ENCODE measurements at regions not wholly inside any gene's neighbourhood (a gene's known extent, or its start where the extent isn't known, plus 50 kb on each side); places are given as distances from the start of the nearest gene placed in this dataset.
"Not testable (repeated sequence)": the region's sequence is repeated elsewhere in the genome, so short reads cannot be mapped to it uniquely, and the experiment has no call there.

DNA sequence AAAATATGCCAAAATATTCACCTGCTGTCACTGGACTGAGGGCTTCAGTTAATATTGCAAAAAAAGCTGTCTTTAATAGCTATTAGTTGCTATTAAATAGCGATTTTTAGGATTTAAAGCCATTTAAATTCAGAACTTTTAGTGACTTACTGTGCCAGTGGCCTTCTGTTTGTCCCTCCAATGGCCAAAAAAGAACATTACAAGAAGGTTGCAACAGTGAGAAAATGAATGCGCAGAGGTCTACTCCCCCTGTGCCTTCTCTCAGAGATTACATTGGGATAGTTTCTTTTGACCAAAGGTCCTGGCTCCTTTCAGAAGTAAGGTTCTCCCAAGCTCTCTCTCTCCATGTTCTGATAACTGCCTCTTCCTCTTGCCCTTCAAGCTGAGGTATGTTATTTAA is 930.3 kb upstream of the ARRDC3 start:
- in situ Hi-C loops (cut with HindIII; ENCODE audit: low sequenced_read_pairs) = no loop called here
- no peak for DNase-seq (ENCODE audit: low read depth, low spot score)
- peak; percentile 7 for TF ChIP-seq CTCF (IDR thresholded peaks at IDR 0.05; ENCODE audit: low read depth, low read length)
- H3K4me3 ChIP-seq (ENCODE audit: low read depth, low read length) = no peak overlapping the region

DNA sequence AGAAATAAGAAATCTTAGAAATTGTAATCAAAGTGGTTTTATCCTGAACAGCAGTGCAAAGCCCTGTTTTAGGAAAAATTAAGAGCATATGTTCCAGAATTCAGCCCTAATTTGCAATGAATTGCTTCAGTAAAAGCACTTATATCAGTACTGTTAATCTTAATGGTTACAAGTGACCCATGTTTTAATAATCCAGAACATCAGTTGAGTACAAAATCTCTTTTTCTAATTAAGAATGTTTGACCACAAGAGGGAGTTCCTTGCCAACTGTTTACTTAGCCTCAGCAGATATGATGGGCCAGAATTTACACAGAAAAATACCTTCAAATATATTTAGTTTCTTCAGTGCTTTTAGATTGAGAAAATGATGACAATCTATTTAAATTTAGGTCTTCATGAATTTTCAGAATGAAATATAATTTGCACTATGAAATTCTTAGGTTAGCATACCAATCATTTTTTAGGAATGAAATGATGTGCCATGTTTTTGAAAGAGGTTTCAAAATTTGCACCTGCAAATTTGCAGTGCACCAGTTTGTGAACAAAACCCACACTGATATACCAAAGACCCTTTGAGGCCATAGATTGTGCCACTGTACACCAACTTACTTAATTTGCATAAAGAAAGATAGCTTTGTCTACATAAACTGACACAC is 926.3 kb upstream of the ARRDC3 start:
- peak; percentile 62 for DNase-seq (ENCODE audit: low read depth, low spot score)
- in situ Hi-C loops (cut with HindIII; ENCODE audit: low sequenced_read_pairs) = no loop called here
- TF ChIP-seq CTCF (IDR thresholded peaks at IDR 0.05; ENCODE audit: low read depth, low read length) = peak; percentile 33
- H3K4me3 ChIP-seq (ENCODE audit: low read depth, low read length) = no peak overlapping the region

DNA sequence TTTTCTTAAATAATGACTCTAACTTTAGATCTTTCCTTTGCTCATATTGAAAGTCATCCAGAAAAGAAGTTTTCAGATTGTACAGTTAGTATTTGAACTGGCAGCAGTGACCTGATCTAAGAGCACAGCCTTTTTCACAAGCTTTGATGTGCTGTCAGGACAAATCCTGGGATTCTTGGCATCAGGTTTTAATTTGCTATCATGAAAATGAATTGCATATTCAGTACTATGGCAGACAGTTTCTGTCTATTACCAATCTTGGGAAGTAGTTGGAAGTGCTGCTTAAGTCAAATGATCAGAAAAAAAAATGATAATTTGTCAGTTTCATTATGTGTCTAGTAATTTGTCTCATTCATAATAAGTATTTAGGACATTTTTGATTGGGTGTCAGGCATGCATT is 925.6 kb upstream of the ARRDC3 start:
- in situ Hi-C loops (cut with HindIII; ENCODE audit: low sequenced_read_pairs) = no loop called here
- H3K4me3 ChIP-seq (ENCODE audit: low read depth, low read length) = no peak overlapping the region
- TF ChIP-seq CTCF (IDR thresholded peaks at IDR 0.05; ENCODE audit: low read depth, low read length) = no peak

GRCh38 chr5:92302356-92302755 is 919.2 kb upstream of the ARRDC3 start:
- DNase-seq (ENCODE audit: low read depth, low spot score); H3K4me3 ChIP-seq (ENCODE audit: low read depth, low read length); in situ Hi-C loops (cut with HindIII; ENCODE audit: low sequenced_read_pairs): not testable (repeated sequence)

More for the DNA sequence above, 925.6 kb upstream of the ARRDC3 start:
- no peak for DNase-seq (ENCODE audit: low read depth, low spot score)

DNA sequence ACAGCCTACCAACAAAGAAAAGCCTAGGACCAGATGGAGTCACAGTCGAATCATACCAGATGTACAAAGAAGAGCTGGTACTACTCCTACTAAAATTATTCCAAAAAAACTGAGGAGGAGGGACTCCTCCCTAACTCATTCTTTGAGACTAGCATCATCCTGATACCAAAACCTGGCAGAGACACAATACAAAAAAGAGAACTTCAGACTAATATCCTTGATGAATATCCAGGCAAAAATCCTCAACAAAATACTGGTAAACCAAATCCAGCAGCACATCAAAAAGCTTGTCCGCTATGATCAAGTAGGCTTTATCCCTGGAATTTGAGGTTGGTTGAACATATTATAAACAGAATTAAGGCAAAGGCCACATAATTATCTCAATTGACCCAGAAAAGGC is 900.4 kb upstream of the ARRDC3 start:
- in situ Hi-C loops (cut with HindIII; ENCODE audit: low sequenced_read_pairs) = no loop called here
- no peak for DNase-seq (ENCODE audit: low read depth, low spot score)
- no peak overlapping the region for H3K4me3 ChIP-seq (ENCODE audit: low read depth, low read length)
- no peak for TF ChIP-seq CTCF (IDR thresholded peaks at IDR 0.05; ENCODE audit: low read depth, low read length)

GRCh38 chr5:92271750-92272149 is 888.6 kb upstream of the ARRDC3 start:
- DNase-seq (ENCODE audit: low read depth, low spot score); H3K4me3 ChIP-seq (ENCODE audit: low read depth, low read length); in situ Hi-C loops (cut with HindIII; ENCODE audit: low sequenced_read_pairs): not testable (repeated sequence)

GRCh38 chr5:92268343-92268742 is 885.2 kb upstream of the ARRDC3 start:
- no peak for DNase-seq (ENCODE audit: low read depth, low spot score)
- H3K4me3 ChIP-seq (ENCODE audit: low read depth, low read length) = no peak overlapping the region
- no peak for TF ChIP-seq CTCF (IDR thresholded peaks at IDR 0.05; ENCODE audit: low read depth, low read length)
- in situ Hi-C loops (cut with HindIII; ENCODE audit: low sequenced_read_pairs) = no loop called here

GRCh38 chr5:92267830-92268229 is 884.7 kb upstream of the ARRDC3 start:
- no peak for DNase-seq (ENCODE audit: low read depth, low spot score)
- in situ Hi-C loops (cut with HindIII; ENCODE audit: low sequenced_read_pairs) = no loop called here
- H3K4me3 ChIP-seq (ENCODE audit: low read depth, low read length) = no peak overlapping the region

More at GRCh38 chr5:92267830-92268229, 884.7 kb upstream of the ARRDC3 start:
- TF ChIP-seq CTCF (IDR thresholded peaks at IDR 0.05; ENCODE audit: low read depth, low read length) = no peak
